IMR-90 (cell line): ENCODE measurements at regions not wholly inside any gene's neighbourhood (a gene's known extent, or its start where the extent isn't known, plus 50 kb on each side); places are given as distances from the start of the nearest gene placed in this dataset.

ENCODE experiments used
- ATAC-seq: fragments of 200-7000 bp; cut with Tn5 transposase; 2 replicates; pipeline ENCODE4 v1.9.1; 2020; ENCODE audit warnings: low read depth, mild to moderate bottlenecking, moderate library complexity
- BruUV-seq: library from RNA; stranded (reverse); fragments of 400-500 nt; replicated peaks from 2 replicates; lab custom pipeline; 2021; lab: Mats Ljungman, UMichigan
- CTCF ChIA-PET: fragments of 300-600 bp; formaldehyde crosslinking; extraction: SDS; loops from one replicate; lab custom pipeline; 2021; ENCODE audit warnings: antibody characterized with exemption; lab: Yijun Ruan, JAX
- POLR2A ChIA-PET: fragments of 300-600 bp; sonication (Branson Sonifier 250); formaldehyde crosslinking; loops from one replicate; lab custom pipeline; 2022; ENCODE audit warnings: antibody characterized with exemption; ENCODE audit not compliant: unreplicated experiment; lab: Charles Lee
- DNase-seq: peaks from one replicate; pipeline ENCODE4 v3.0.0; 2013
- H2AFZ ChIP-seq: replicated peaks from 2 replicates; pipeline ENCODE3; 2013; ENCODE audit warnings: low read length, mild to moderate bottlenecking; ENCODE audit not compliant: poor library complexity
- H2AK5ac ChIP-seq: 2 replicates; pipeline ENCODE4 v1.6.1; 2013; ENCODE audit warnings: low read depth, low read length, inconsistent platforms
- H2AK9ac ChIP-seq: replicated peaks from 2 replicates; pipeline ENCODE3; 2013; ENCODE audit warnings: mild to moderate bottlenecking, low read depth, low read length, moderate library complexity; ENCODE audit not compliant: poor library complexity
- H2BK120ac ChIP-seq: 2 replicates; pipeline ENCODE4 v1.6.1; 2013; ENCODE audit warnings: low read depth, low read length, inconsistent platforms
- H2BK15ac ChIP-seq: 3 replicates; pipeline ENCODE4 v1.6.1; 2013; ENCODE audit warnings: low read depth, low read length, inconsistent platforms
- H2BK20ac ChIP-seq: 2 replicates; pipeline ENCODE4 v1.6.1; 2013; ENCODE audit warnings: low read depth, mild to moderate bottlenecking, inconsistent platforms, low read length, moderate library complexity
- H2BK5ac ChIP-seq: 2 replicates; pipeline ENCODE4 v1.6.1; 2013; ENCODE audit warnings: mild to moderate bottlenecking, low read depth, low read length, inconsistent platforms; ENCODE audit not compliant: poor library complexity, severe bottlenecking
- H3K14ac ChIP-seq: replicated peaks from 2 replicates; pipeline ENCODE4 v1.6.1; 2013; ENCODE audit warnings: low read depth, low read length, inconsistent platforms
- H3K18ac ChIP-seq: 2 replicates; pipeline ENCODE4 v1.6.1; 2013; ENCODE audit warnings: low read depth, low read length, control low read depth
- H3K23ac ChIP-seq: 2 replicates; pipeline ENCODE4 v1.6.1; 2013; ENCODE audit warnings: low read depth, low read length, inconsistent platforms
- H3K27ac ChIP-seq: 2 replicates; pipeline ENCODE4 v1.5.1; 2013; ENCODE audit warnings: mild to moderate bottlenecking, control low read depth, low read length; ENCODE audit not compliant: insufficient read depth
- H3K27me3 ChIP-seq: 2 replicates; pipeline ENCODE4 v1.6.1; 2013; ENCODE audit warnings: low read length; ENCODE audit not compliant: control insufficient read depth, insufficient read depth
- H3K36me3 ChIP-seq: 2 replicates; pipeline ENCODE4 v1.6.1; 2013; ENCODE audit warnings: low read length, mixed read lengths; ENCODE audit not compliant: control insufficient read depth, insufficient read depth
- H3K4ac ChIP-seq: 2 replicates; pipeline ENCODE4 v1.6.1; 2013; ENCODE audit warnings: low read depth, low read length, inconsistent platforms
- H3K4me1 ChIP-seq: 2 replicates; pipeline ENCODE4 v1.6.1; 2013; ENCODE audit warnings: low read length, mixed read lengths; ENCODE audit not compliant: control insufficient read depth, insufficient read depth
- H3K4me2 ChIP-seq: 2 replicates; pipeline ENCODE4 v1.6.1; 2013; ENCODE audit warnings: low read depth, mild to moderate bottlenecking, control low read depth, low read length, moderate library complexity
- H3K4me3 ChIP-seq: 2 replicates; pipeline ENCODE4 v1.5.1; 2013; ENCODE audit warnings: low read depth, mild to moderate bottlenecking, control low read depth, low read length, moderate library complexity; ENCODE audit not compliant: insufficient read depth
- H3K56ac ChIP-seq: 2 replicates; pipeline ENCODE4 v1.6.1; 2013; ENCODE audit warnings: low read length, inconsistent platforms; ENCODE audit not compliant: insufficient read depth; ENCODE audit errors: extremely low read depth
- H3K79me1 ChIP-seq, 2 experiments: 2 replicates each; pipeline ENCODE4 v1.6.1; 2013; ENCODE audit warnings: low read length in 2 of 2, inconsistent platforms in 1 of 2, low read depth in 1 of 2
- H3K9ac ChIP-seq: 2 replicates; pipeline ENCODE4 v1.6.1; 2013; ENCODE audit warnings: low read depth, low read length, control low read depth
- H3K9me1 ChIP-seq: 2 replicates; pipeline ENCODE4 v1.6.1; 2013; ENCODE audit warnings: low read length, inconsistent platforms; ENCODE audit not compliant: insufficient read depth
- H3K9me3 ChIP-seq: 2 replicates; pipeline ENCODE4 v1.6.1; 2013; ENCODE audit warnings: low read length; ENCODE audit not compliant: control insufficient read depth, insufficient read depth
- H4K20me1 ChIP-seq: 2 replicates; pipeline ENCODE4 v1.6.1; 2013; ENCODE audit warnings: low read length, inconsistent platforms; ENCODE audit not compliant: insufficient read depth
- H4K5ac ChIP-seq: 2 replicates; pipeline ENCODE4 v1.6.1; 2013; ENCODE audit warnings: mild to moderate bottlenecking, low read depth, low read length, control low read depth
- H4K8ac ChIP-seq, 2 experiments: 2 replicates each; pipeline ENCODE4 v1.6.1; 2013; ENCODE audit warnings: low read depth in 2 of 2, low read length in 2 of 2, control low read depth in 1 of 2, inconsistent platforms in 1 of 2
- H4K91ac ChIP-seq: 2 replicates; pipeline ENCODE4 v1.6.1; 2013; ENCODE audit warnings: low read depth, low read length, inconsistent platforms; ENCODE audit not compliant: insufficient read depth
- BHLHE40 ChIP-seq: fragments of 150-350 bp; IDR thresholded peaks from 2 replicates; pipeline ENCODE4 v1.6.1; 2016; ENCODE audit warnings: mild to moderate bottlenecking, low read depth, low read length
- CEBPB ChIP-seq: IDR thresholded peaks from 2 replicates; pipeline ENCODE4 v1.6.1; 2012; ENCODE audit warnings: low read depth, low read length, improper control_type of control experiment
- FOS ChIP-seq: fragments of 150-350 bp; IDR thresholded peaks from 2 replicates; pipeline ENCODE4 v1.6.1; 2016; ENCODE audit warnings: low read depth, low read length
- MXI1 ChIP-seq: IDR thresholded peaks from 2 replicates; pipeline ENCODE4 v1.6.1; 2012; ENCODE audit warnings: low read depth, mild to moderate bottlenecking, low read length, moderate library complexity, borderline replicate concordance
- NFE2L2 ChIP-seq: fragments of 150-350 bp; IDR thresholded peaks from 2 replicates; pipeline ENCODE4 v1.6.1; 2016; ENCODE audit warnings: low read depth, mild to moderate bottlenecking, low read length
- POLR2A ChIP-seq: IDR thresholded peaks from 2 replicates; pipeline ENCODE4 v1.6.1; 2012; ENCODE audit warnings: mild to moderate bottlenecking, low read depth, low read length
- RAD21 ChIP-seq: IDR thresholded peaks from 2 replicates; pipeline ENCODE4 v1.6.1; 2012; ENCODE audit warnings: low read length, improper control_type of control experiment
- RCOR1 ChIP-seq: IDR thresholded peaks from 2 replicates; pipeline ENCODE4 v1.6.1; 2012; ENCODE audit warnings: mild to moderate bottlenecking, low read length, improper control_type of control experiment; ENCODE audit not compliant: insufficient replicate concordance
- RFX5 ChIP-seq: IDR thresholded peaks from 2 replicates; pipeline ENCODE4 v1.8.0; 2012; ENCODE audit warnings: low read depth, mild to moderate bottlenecking, low read length, moderate library complexity
- SMC3 ChIP-seq: fragments of 150-350 bp; IDR thresholded peaks from 2 replicates; pipeline ENCODE4 v1.6.1; 2016; ENCODE audit warnings: low read depth, mild to moderate bottlenecking, antibody characterized with exemption, low read length, moderate library complexity
- dilution Hi-C: fragments of 300-500 bp; cut with HindIII; formaldehyde crosslinking; loops from one replicate; pipeline ENCODE4 v1.14.3; 2018; ENCODE audit warnings: low sequenced_read_pairs; ENCODE audit not compliant: unreplicated experiment
- in situ Hi-C: fragments of 300-500 bp; cut with MboI; formaldehyde crosslinking; loops from 3 replicates; pipeline ENCODE4 v1.14.3; 2019; ENCODE audit warnings: low sequenced_read_pairs, inconsistent platforms, mixed read lengths
- intact Hi-C: fragments of 100-400 bp; cut with micrococcal nuclease; formaldehyde crosslinking; loops from 2 replicates; pipeline ENCODE4 v1.10.0; 2022
- TF ChIP-seq, protein P1 (sequence below): fragments of 150-350 bp; IDR thresholded peaks from 2 replicates; pipeline ENCODE4 v1.6.1; 2016; ENCODE audit warnings: low read depth, mild to moderate bottlenecking, low read length, moderate library complexity, borderline replicate concordance
- TF ChIP-seq, protein P2 (sequence below): fragments of 150-350 bp; IDR thresholded peaks from 2 replicates; pipeline ENCODE4 v1.6.1; 2017; ENCODE audit warnings: mild to moderate bottlenecking, antibody characterized with exemption, low read length, low read depth
- TF ChIP-seq, protein P3 (sequence below): conservative IDR thresholded peaks from 2 replicates; pipeline ENCODE4 v1.5.1; 2012; ENCODE audit warnings: mild to moderate bottlenecking, low read depth, low read length, improper control_type of control experiment

DNA sequence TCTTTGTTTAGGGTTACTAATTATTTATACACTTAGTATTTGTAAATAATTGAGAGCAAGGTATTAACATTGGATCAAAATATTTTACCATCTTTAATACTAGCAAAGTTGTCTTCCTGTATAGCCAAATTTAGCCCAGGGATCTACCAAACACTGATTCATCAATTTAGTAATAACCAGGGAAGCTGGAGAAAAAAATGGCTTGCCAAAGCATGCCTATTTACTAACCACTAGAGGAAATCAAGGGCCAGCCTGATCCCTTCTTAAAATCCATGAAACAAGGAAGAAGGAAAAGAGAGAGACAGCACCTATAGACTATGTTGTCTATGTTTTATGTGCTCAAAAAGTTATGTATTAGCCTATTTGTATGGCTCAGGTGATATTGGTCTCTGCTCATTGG lies 450.3 kb upstream of the GJE1 start:
- Histone ChIP-seq H3K4me3 (no peak overlapping the region), H2AK9ac (no peak overlapping the region), H2BK120ac (no peak overlapping the region), H3K36me3 (no peaks in the 10 kb centered on the region), H3K9ac (no peak overlapping the region), H3K9me1 (no peaks in the 10 kb centered on the region), H3K9me3 (no peaks in the 10 kb centered on the region), H4K8ac (no peak overlapping the region), H2BK15ac (no peak overlapping the region), H3K79me1 (no peaks in the 10 kb centered on the region), H3K4ac (no peak overlapping the region), H3K27me3 (no peaks in the 10 kb centered on the region), H3K23ac (no peak overlapping the region), H2AFZ (no peak overlapping the region), H3K18ac (no peak overlapping the region), H3K14ac (no peak overlapping the region), H2BK20ac (no peak overlapping the region), H3K4me2 (no peak overlapping the region), H2AK5ac (no peak overlapping the region), H2BK5ac (no peak overlapping the region), H4K20me1 (no peaks in the 10 kb centered on the region), H3K27ac (no peak overlapping the region), H3K4me1 (no peaks in the 10 kb centered on the region), H4K91ac (no peak overlapping the region), H3K56ac (no peak overlapping the region), H4K5ac (no peak overlapping the region)
- CTCF ChIA-PET = no interaction called here
- TF ChIP-seq, protein P1, sequence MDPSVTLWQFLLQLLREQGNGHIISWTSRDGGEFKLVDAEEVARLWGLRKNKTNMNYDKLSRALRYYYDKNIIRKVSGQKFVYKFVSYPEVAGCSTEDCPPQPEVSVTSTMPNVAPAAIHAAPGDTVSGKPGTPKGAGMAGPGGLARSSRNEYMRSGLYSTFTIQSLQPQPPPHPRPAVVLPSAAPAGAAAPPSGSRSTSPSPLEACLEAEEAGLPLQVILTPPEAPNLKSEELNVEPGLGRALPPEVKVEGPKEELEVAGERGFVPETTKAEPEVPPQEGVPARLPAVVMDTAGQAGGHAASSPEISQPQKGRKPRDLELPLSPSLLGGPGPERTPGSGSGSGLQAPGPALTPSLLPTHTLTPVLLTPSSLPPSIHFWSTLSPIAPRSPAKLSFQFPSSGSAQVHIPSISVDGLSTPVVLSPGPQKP = no peak
- TF ChIP-seq POLR2A = no peak
- no peak for TF ChIP-seq MXI1
- TF ChIP-seq RFX5 = no peak
- TF ChIP-seq FOS = no peak
- TF ChIP-seq BHLHE40 = no peak
- TF ChIP-seq, protein P2, sequence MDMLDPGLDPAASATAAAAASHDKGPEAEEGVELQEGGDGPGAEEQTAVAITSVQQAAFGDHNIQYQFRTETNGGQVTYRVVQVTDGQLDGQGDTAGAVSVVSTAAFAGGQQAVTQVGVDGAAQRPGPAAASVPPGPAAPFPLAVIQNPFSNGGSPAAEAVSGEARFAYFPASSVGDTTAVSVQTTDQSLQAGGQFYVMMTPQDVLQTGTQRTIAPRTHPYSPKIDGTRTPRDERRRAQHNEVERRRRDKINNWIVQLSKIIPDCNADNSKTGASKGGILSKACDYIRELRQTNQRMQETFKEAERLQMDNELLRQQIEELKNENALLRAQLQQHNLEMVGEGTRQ = no peak
- no peak for TF ChIP-seq SMC3
- TF ChIP-seq CEBPB = no peak
- TF ChIP-seq, protein P3, sequence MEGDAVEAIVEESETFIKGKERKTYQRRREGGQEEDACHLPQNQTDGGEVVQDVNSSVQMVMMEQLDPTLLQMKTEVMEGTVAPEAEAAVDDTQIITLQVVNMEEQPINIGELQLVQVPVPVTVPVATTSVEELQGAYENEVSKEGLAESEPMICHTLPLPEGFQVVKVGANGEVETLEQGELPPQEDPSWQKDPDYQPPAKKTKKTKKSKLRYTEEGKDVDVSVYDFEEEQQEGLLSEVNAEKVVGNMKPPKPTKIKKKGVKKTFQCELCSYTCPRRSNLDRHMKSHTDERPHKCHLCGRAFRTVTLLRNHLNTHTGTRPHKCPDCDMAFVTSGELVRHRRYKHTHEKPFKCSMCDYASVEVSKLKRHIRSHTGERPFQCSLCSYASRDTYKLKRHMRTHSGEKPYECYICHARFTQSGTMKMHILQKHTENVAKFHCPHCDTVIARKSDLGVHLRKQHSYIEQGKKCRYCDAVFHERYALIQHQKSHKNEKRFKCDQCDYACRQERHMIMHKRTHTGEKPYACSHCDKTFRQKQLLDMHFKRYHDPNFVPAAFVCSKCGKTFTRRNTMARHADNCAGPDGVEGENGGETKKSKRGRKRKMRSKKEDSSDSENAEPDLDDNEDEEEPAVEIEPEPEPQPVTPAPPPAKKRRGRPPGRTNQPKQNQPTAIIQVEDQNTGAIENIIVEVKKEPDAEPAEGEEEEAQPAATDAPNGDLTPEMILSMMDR = no peak
- TF ChIP-seq RCOR1 = no peak
- TF ChIP-seq NFE2L2 = no peak
- TF ChIP-seq RAD21 = no peak
- no TSS peak for BruUV-seq
- DNase-seq = no peak
- dilution Hi-C loops (no loop called here), in situ Hi-C loops (no loop called here), intact Hi-C loops (no loop called here)
- POLR2A ChIA-PET = no interaction called here
- ATAC-seq = no peak
